Endothelial cell of umbilical vein (primary cell): ENCODE measurements at regions not wholly inside any gene's neighbourhood (a gene's known extent, or its start where the extent isn't known, plus 50 kb on each side); places are given as distances from the start of the nearest gene placed in this dataset.

ENCODE experiments used
- BruUV-seq: library from RNA; stranded (reverse); fragments of 400-500 nt; replicated peaks from 2 replicates; lab custom pipeline; 2021; lab: Mats Ljungman, UMichigan
- CTCF ChIA-PET: fragments of 300-600, 350-600 bp; sonication (Branson Sonifier 250); formaldehyde crosslinking; loops from one replicate; lab custom pipeline; 2021; ENCODE audit warnings: antibody characterized with exemption, inconsistent platforms; lab: Charles Lee
- POLR2A ChIA-PET: fragments of 300-600, 350-600 bp; sonication (Branson Sonifier 250); formaldehyde crosslinking; loops from one replicate; lab custom pipeline; 2021; ENCODE audit warnings: antibody characterized with exemption, inconsistent platforms; lab: Charles Lee
- DNase-seq: peaks from one replicate; pipeline ENCODE4 v3.0.0-alpha.2; 2011; ENCODE audit warnings: low read depth, low spot score
- FAIRE-seq: peaks from 2 replicates; lab custom pipeline; 2011; peaks lifted over from hg19 to GRCh38; lab: Jason Lieb, UNC
- H2AFZ ChIP-seq: 2 replicates; pipeline ENCODE4 v1.6.0; 2012; ENCODE audit warnings: low read depth, low read length, control low read depth, inconsistent platforms
- H3K27ac ChIP-seq: 2 replicates; pipeline ENCODE4 v1.5.1; 2011; ENCODE audit warnings: low read depth, mild to moderate bottlenecking, control low read depth, low read length, moderate library complexity; ENCODE audit not compliant: insufficient read depth
- H3K27me3 ChIP-seq, 2 experiments: 2 replicates each; pipeline versions ENCODE4 v1.6.0 to v1.6.1; 2011; ENCODE audit warnings: low read length in 2 of 2, mixed read lengths in 1 of 2; ENCODE audit not compliant: control insufficient read depth in 2 of 2, insufficient read depth in 2 of 2
- H3K36me3 ChIP-seq, 2 experiments: 2 replicates in 1 of 2; 3 replicates in 1 of 2; pipeline ENCODE4 v1.5.1; 2011; ENCODE audit warnings: low read length in 2 of 2, mild to moderate bottlenecking in 1 of 2, moderate library complexity in 1 of 2; ENCODE audit not compliant: control insufficient read depth in 2 of 2, insufficient read depth in 2 of 2; ENCODE audit errors: extremely low read depth in 1 of 2
- H3K4me1 ChIP-seq: 3 replicates; pipeline ENCODE4 v1.5.1; 2011; ENCODE audit warnings: mild to moderate bottlenecking, low read length; ENCODE audit not compliant: control insufficient read depth, insufficient read depth; ENCODE audit errors: extremely low read depth
- H3K4me2 ChIP-seq: 2 replicates; pipeline ENCODE4 v1.6.1; 2011; ENCODE audit warnings: low read length, control low read depth, mixed read lengths; ENCODE audit not compliant: insufficient read depth
- H3K4me3 ChIP-seq, 3 experiments: fragments of 200-600 bp in 1 of 3; sonication (generic), shearing (Covaris generic) in 1 of 3; replicated peaks in 1 of 3; 2 replicates each; pipeline ENCODE4 v1.5.1; 2011 to 2016; ENCODE audit warnings: control low read depth in 3 of 3, low read length in 3 of 3, mild to moderate bottlenecking in 2 of 3, inconsistent platforms in 1 of 3, low read depth in 1 of 3, moderate library complexity in 1 of 3; ENCODE audit not compliant: insufficient read depth in 1 of 3
- H3K79me2 ChIP-seq: 2 replicates; pipeline ENCODE4 v1.6.0; 2012; ENCODE audit warnings: low read length, inconsistent platforms; ENCODE audit not compliant: control insufficient read depth, insufficient read depth
- H3K9ac ChIP-seq: replicated peaks from 2 replicates; pipeline ENCODE3; 2011; ENCODE audit warnings: low read length, control low read depth; ENCODE audit not compliant: insufficient read depth; ENCODE audit errors: extremely low read depth
- H3K9me1 ChIP-seq: replicated peaks from 3 replicates; pipeline ENCODE4 v1.6.0; 2011; ENCODE audit warnings: mild to moderate bottlenecking, low read length; ENCODE audit not compliant: control insufficient read depth, insufficient read depth; ENCODE audit errors: extremely low read depth
- H3K9me3 ChIP-seq: replicated peaks from 2 replicates; pipeline ENCODE4 v1.5.1; 2012; ENCODE audit warnings: low read length, inconsistent platforms; ENCODE audit not compliant: control insufficient read depth, insufficient read depth
- H4K20me1 ChIP-seq: replicated peaks from 2 replicates; pipeline ENCODE3; 2011; ENCODE audit warnings: mild to moderate bottlenecking, low read length; ENCODE audit not compliant: control insufficient read depth, insufficient read depth; ENCODE audit errors: extremely low read depth
- CTCF ChIP-seq, 2 donors: IDR thresholded peaks; 1 replicate in 1 of 2; 2 replicates in 1 of 2; pipeline ENCODE4 v1.5.1; 2011; ENCODE audit warnings: low read length in 2 of 2, mild to moderate bottlenecking in 2 of 2, moderate library complexity in 2 of 2, control low read depth in 1 of 2, inconsistent platforms in 1 of 2, low read depth in 1 of 2; ENCODE audit not compliant: insufficient read depth in 1 of 2; ENCODE audit errors: extremely low read depth in 1 of 2
- EZH2 ChIP-seq: IDR thresholded peaks from 2 replicates; pipeline ENCODE4 v1.6.1; 2012; ENCODE audit warnings: borderline replicate concordance, low read depth, mild to moderate bottlenecking, moderate library complexity, low read length, inconsistent platforms; ENCODE audit not compliant: severe bottlenecking
- FOS ChIP-seq: IDR thresholded peaks from 2 replicates; pipeline ENCODE4 v1.6.1; 2011; ENCODE audit warnings: mild to moderate bottlenecking, low read length, moderate library complexity, borderline replicate concordance; ENCODE audit not compliant: insufficient read depth
- POLR2A ChIP-seq: IDR thresholded peaks from 2 replicates; pipeline ENCODE4 v1.6.1; 2012; ENCODE audit warnings: low read depth, mild to moderate bottlenecking, control low read depth, low read length
- dilution Hi-C: fragments of 300-500 bp; cut with MboI; formaldehyde crosslinking; loops from one replicate; pipeline ENCODE4 v1.15.0; 2019; ENCODE audit warnings: low sequenced_read_pairs; ENCODE audit not compliant: extremely low pct_ligation_motif_present
- intact Hi-C: fragments of 100-400 bp; cut with micrococcal nuclease; formaldehyde crosslinking; loops from one replicate; pipeline ENCODE4 v1.10.0; 2022

DNA sequence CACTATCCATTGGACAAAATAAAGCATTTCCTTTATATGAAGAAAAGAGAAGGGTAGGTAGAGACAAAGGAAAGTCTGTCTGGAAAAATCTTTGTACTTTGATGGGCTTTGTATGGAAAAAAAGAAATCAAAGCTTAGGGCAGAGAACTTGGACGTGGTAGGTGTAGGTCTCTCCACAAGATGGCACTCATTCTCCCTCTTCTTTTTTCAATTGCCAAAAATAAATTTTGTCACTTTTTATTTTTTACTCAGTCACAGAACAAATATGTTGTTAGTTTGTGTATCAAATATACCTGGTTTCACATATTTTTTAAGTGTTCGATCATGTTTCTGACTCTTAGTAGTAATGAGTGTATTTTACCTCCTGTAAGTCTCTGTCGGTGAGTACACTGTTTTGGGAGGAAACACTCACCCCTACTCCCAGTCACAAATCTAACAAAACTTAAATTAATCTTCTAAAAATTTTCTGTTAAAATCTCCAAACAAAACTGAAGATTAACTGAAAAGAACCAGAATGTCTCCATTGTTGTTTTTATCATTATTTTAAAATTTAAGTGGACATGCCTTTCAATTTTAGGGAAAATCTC lies 415.8 kb upstream of the GOLIM4 start:
- TF ChIP-seq POLR2A (no peak), CTCF (IDR thresholded peaks at IDR 0.05; ENCODE audit: extremely low read depth in 1 of 2, insufficient read depth in 1 of 2, low read depth in 1 of 2, low read length in 2 of 2) (peak; percentile 32 to 59)
- Histone ChIP-seq H3K9me1 (no peaks in the 10 kb centered on the region), H3K79me2 (no peaks in the 10 kb centered on the region), H3K27ac (no peak overlapping the region), H3K4me1 (no peaks in the 10 kb centered on the region), H3K27me3 (peaks cover 0 to 3% of the 10 kb centered on the region in 2 experiments), H3K36me3 (no peaks in the 10 kb centered on the region), H2AFZ (no peak overlapping the region), H3K9ac (no peak overlapping the region), H3K4me2 (no peak overlapping the region), H3K4me3 (no peak overlapping the region), H4K20me1 (no peaks in the 10 kb centered on the region), H3K9me3 (no peaks in the 10 kb centered on the region)
- FAIRE-seq (peak; percentile 82), DNase-seq (peak; percentile 14)
- no TSS peak for BruUV-seq
- intact Hi-C loops: loop anchor here (1.0 to 2.0 kb wide), 3 partner anchors 111 to 336 kb away; no protein-coding TSS in a partner anchor
- ChIA-PET CTCF (interaction anchor here (0.5 to 2.0 kb wide), 24 partner anchors 9 to 1233 kb away, joined by 3 to 198 read pairs (median 4); no protein-coding TSS in a partner anchor), POLR2A (no interaction called here)
- dilution Hi-C loops: no loop called here

DNA sequence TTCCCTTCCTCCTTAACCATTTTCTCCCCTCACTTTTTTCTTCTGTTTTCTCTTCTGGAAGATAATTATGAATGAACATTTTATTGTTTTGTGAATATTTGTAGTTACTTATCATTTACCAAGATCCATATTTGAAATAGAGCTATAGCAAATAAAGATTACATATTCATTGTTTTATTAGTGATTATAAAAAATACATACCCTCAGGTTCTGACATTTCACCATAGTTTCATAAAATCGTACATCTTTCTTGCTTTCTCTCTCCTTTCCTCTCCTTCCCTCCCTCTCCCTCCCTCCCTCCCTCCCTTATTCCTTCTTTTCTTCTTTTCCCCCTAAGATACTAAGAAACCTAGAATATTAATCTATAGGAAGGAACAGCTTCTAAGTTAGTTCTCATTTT lies 410.9 kb upstream of the GOLIM4 start:
- ChIA-PET CTCF (interaction anchor here (0.8 to 1.5 kb wide), 3 partner anchors 19 to 341 kb away, joined by 3 to 8 read pairs (median 7); no protein-coding TSS in a partner anchor), POLR2A (no interaction called here)
- H2AFZ ChIP-seq: no peak overlapping the region
- FAIRE-seq (no peak), DNase-seq (no peak)
- no peaks in the 10 kb centered on the region for H3K4me1 ChIP-seq
- intact Hi-C loops (no loop called here), dilution Hi-C loops (no loop called here)
- no peaks in the 10 kb centered on the region for H3K9me3 ChIP-seq
- H3K9ac ChIP-seq: no peak overlapping the region
- BruUV-seq: no TSS peak
- H3K79me2 ChIP-seq: no peaks in the 10 kb centered on the region
- H3K27me3 ChIP-seq: peaks cover 0 to 2% of the 10 kb centered on the region in 2 experiments
- no peak overlapping the region for H3K4me2 ChIP-seq
- no peak for TF ChIP-seq EZH2
- TF ChIP-seq FOS: no peak
- H3K27ac ChIP-seq: no peak overlapping the region
- no peaks in the 10 kb centered on the region for H3K36me3 ChIP-seq
- H3K4me3 ChIP-seq: no peak overlapping the region
- no peaks in the 10 kb centered on the region for H4K20me1 ChIP-seq
- H3K9me1 ChIP-seq: no peaks in the 10 kb centered on the region
